Activated T-helper 1 cell treated with Interleukin-2 at 50 U/mL for 16 hours (primary cell): ENCODE measurements at regions not wholly inside any gene's neighbourhood (a gene's known extent, or its start where the extent isn't known, plus 50 kb on each side); places are given as distances from the start of the nearest gene placed in this dataset.

Experiments used
- DNase-seq: peaks from one replicate; pipeline ENCODE4 v3.0.0-alpha.2; 2020; ENCODE audit warnings: low read depth

DNA sequence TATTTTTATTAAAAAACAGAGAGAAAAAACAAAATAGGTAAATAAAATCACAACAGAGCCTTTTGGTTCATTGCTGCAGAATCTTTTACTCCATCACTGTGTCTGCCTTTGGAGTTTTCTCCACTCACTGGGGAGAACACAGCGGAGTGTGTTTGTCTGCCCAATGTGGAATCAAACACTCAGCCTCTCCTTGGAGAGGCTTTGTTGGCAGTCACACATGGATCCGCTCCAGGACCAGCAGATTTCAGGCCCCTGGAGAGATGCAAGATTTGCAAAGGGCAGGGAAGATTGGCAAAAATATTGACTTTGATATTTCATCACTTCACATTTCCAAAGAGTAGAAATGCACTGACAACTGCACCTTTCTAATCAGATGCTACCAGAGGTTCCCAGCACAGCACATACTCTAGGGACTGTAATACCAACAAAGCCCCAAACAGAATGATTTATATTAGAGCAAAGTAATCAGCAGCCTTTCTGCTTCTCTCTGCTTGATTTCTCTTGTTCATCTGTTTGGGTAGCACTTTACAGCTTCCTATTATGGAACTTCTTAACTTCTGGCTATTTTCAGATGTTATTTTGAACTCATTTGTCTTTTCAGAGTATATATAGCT, 1898.8 kb upstream of the PIK3C3 start:
- DNase-seq, result no peak

DNA sequence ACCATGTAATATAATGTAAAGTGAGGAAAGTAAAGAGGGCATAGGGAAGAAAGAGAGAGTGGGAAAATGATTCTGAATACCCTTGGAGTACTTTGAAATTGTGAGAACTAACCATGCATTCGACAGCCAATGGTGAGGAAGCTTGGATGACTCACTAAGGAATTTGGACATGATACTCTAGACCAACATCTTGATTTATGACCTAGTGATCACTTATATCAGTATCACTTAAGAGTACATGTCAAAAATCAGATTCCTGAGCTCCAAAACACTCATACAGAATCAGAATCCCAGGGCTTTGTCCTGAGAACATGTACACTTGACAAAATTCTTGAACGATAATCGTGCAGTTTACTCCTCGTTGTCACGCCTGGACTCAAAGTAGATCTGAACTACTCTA, 1899.8 kb upstream of the PIK3C3 start:
- no peak for DNase-seq

DNA sequence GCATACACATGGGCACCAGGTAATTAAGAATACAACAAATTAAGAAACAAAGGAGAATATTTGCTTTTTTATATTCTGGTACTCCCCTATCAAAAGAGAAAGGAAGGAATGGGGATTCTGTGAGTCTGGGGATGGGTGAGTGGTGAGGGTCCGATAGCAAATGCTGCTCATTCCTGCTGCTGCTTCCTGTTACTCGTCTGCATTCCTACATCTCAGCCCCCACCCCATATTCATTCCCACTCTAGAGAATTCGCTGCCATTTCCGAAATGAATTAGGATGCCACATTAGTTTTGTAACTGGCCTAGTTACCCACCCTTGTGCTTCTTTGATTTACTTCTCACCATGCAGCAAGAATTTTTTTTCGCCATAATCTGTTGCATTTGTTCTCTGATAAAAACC, 1905.3 kb upstream of the PIK3C3 start:
- DNase-seq, result no peak

DNA sequence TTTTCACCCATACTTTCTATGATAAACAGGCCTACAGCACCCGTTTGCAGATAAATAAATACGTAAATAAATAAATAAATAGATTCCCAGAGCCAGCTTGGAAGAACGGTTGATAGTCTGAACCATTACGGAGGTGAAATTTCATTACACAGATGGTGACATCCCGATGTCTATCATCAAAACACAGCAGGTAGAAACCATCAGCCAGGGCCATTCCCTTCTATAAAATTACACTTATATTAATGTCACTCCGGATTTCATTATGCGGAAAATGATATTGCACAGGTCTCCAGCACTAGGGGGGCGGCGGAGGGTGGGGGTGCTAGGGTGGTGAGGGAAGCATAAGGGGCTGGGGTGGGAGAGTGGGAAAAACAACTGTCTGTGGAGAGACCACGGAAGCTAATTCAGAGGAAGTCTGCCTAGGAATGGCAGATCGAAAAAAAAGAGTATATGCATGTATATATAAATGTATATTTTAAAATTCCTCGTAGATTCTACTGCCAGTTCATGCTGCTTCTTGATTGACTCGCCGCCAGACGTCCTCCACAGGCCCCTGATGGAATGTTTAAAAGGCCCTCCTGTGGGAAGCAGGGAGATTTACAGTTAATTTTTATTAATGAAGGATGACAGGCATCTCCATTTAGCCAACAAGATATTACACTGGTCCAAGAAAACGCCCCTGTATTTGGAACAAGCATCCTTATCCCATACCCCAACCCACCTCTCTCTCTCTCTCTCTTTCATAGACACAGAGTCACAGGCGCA, 1906.0 kb upstream of the PIK3C3 start:
- no peak for DNase-seq

DNA sequence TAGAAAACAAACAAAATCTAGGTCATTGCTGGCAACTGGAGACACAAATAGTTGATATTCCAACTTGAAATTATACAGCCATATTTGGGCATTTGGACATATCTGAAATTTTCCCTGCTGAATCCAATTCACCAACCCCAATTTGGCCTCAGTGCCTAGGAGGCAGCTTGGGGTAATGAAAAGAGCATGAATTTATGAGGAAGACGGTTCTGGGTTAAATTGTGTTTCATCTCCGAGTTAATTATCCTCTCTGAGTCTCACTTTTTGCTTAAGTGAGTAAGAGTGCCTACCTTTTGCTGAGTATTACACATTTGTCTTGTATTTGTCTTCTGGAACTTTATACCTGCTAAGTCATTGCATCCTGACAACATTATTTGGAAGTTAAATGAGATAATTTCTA, 1906.8 kb upstream of the PIK3C3 start:
- no peak for DNase-seq

DNA sequence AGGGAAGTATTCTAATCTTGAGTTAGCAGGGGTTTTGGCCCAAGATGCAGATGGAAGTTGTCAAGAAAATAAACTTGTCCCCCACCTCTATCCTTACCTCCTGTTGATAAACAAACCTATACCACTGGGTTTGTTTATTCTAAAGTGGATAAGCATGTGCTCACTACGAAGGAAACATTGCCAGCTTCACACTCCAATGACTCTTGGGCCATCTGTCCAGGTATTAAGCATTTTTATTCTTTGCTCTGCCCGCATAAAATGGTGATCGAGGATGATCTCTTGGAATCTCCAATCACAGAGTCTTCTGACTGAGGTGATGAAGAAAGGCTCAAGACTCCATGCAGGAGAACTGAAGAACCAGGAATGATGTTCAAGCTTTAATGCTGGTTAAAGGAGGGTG, 1908.4 kb upstream of the PIK3C3 start:
- no peak for DNase-seq

DNA sequence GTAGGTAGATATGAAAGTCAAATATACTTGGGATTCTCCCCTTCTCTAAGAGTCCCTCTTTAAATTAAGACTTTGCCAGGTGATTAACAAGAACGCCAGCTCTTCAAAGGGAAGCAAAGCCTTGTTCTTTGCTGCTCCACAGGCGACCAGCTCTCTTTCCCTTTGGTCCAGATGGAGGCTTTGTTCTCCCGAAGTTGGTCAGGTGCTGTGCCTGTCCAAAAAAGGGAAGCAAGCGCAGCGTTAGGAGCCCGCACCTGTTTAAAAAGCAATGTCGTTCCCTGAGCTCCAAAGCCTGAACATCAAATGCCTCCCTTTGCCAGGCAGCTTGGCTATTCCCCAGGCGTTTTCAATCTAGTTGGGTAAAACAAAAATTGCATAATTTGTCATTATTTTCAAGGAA, 1913.1 kb upstream of the PIK3C3 start:
- no peak for DNase-seq

DNA sequence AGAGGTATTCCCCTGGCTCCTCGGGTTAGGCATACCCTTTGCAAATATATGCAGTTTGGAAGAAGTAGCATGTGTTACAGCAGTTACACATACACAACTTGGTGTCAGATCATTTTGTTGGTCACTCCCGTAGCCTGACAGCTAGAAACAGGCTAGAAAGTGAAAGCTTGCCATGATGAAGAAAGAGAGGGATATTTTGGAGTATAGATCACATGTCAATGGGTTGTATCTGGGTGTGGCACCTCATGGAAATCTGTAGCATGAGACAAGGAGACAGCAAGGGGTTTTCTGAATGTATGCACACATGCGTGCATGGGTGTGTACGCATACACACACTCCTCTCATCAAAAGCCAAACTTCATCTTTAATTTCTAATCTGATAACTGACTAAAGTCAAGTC, 1914.5 kb upstream of the PIK3C3 start:
- no peak for DNase-seq

DNA sequence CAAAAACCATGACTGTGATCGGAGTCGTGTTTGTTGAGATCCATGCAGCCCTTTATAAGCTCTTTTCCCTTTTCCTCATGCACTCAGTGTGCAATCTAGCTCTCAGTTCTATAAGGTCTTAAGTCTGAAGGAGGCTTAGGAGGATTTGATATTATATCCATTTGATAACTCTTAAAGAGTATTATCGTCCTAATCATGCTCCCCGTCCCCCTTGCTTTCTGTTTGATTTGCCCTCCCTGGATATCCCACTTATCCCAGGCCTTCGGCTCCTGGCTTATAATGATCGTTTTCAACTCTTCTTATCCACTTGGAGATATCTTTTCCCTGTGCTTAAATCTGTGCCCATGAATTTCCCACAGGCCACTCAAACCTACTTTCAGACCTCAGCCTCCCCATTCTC, 1917.7 kb upstream of the PIK3C3 start:
- DNase-seq, result no peak

DNA sequence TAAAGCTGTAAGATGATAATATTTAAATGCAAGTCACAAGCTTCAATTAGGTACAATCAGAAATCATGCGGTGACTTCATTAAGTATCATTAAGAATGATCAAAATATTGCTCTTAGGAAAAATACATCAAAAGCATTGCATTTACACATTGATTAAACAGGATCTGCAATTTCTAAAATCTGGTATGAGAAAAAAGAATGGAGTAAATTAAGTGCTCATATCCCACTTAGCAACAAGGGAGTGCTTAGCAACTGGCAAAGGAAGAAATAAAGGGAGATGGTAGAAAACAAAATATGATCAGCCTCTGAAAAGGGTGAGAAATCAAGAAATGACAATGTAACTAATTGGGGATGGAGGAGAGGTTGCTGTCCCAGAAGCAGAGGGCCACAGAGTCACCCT, 1918.2 kb upstream of the PIK3C3 start:
- no peak for DNase-seq

DNA sequence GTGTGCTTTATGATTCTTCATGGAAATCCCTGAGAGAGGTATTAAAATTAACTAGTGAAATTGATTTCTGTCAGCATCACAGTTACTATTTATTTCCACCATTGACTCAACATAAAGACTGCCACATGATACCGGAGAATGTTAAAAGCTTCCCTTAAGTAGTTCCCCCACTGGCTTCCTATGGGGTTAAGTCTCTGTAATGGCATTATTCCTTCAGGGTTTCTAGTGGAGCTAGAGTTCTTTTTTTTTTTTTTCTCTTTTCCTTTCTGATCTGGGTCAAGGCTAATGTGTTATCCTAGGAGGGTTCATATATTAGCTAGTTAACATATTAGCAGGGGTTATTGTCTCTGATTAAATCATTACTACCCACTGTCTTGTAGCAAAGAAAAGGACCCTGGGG, 1919.1 kb upstream of the PIK3C3 start:
- DNase-seq, result no peak

DNA sequence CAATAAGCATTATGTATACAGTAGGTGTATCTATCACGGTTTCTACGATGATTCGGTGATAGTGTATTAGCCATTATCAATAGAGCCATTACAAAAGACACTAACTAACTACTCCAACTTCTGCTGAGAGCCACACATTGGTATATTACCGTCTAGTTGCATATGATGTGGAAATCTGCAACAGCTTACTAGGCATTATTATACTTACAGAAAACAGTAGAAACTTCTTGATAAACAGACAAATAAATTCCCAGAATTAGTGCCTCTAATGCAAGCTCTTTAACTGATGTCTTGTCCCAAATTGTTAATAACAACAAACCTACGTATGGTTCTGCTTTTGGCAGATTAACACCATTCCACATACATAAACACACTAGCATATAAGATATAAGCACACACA, 1923.0 kb upstream of the PIK3C3 start:
- no peak for DNase-seq

DNA sequence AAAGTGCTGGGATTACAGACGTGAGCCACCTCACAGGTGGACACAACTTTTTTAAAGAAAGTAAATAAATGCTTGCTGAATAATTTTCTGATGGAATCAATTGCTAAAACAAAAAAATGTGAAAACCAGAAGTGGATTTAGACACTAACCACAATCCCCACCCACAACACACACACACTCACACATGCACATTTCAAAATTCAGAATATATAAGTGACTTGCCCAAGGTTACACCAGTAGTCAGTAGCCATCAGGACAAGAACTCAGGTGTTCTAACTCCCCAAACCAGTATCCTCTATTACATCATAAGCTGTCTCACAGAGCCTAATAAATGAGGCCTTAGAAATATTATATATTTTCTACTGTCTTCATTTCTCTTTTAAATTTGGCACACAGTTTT, 1923.6 kb upstream of the PIK3C3 start:
- no peak for DNase-seq

DNA sequence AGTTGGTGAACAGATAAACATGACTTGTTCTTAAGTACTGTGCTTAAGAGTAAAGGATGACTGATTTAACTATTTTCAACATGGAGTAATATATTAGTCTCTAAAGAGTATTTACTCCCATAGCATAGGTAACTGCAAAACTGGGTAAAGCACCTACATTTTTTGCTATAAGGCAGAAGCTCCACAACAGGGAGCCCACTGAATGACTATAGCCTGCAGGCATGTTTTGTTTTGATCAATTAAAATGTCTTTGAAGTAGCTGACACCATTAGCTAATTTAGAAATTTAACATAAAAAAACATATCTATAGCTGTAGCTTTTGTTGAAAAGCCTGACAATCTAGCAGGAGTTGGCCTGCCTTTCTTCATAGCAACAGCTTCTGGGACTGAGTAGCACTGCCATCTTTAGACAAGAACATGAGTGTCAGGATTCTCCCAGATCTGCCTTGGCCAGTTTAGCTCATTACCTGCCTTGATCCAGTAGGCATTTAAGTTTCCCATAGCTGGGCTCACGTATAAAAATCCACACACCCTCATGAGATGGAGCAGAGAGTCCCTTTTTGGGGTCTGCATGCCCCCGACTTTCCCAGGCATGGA, 1935.1 kb upstream of the PIK3C3 start:
- DNase-seq, result no peak

DNA sequence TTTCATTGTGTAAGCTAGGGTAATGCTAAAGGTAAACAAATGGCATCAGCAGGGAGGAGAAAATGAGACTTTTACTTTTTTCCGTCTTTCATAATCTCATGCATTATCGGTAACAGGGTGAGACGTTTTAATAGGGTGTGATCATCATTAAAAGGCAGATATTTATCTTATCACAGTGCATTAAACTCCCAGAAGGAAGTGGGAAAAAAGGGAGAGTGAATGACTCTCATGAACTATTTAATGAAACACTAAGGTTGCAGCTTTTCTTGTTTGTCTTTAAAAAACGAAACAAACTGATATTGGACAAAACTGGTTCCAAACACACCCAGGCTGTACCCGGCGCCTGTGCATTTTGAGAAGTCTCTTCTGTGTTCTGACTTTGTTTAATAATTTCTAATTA, 1936.8 kb upstream of the PIK3C3 start:
- no peak for DNase-seq

DNA sequence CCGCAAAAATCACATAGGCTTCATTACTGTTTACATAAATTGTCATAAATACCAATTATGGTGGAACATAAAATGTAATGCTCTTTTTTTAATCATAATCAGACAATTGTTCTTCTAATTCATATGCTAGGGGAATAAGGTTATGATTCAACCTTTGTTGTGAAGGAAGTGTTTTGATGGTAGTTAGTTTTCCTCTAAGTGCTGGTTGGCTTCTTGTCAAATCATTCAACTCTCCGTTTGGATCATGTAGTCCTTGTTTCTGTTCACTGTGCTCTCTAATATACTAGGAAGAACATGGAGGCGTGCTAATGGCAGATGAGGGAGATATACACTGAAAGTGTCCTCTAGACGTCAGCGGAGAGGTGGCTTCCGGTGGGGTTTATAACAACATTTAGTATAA, 1938.0 kb upstream of the PIK3C3 start:
- no peak for DNase-seq

DNA sequence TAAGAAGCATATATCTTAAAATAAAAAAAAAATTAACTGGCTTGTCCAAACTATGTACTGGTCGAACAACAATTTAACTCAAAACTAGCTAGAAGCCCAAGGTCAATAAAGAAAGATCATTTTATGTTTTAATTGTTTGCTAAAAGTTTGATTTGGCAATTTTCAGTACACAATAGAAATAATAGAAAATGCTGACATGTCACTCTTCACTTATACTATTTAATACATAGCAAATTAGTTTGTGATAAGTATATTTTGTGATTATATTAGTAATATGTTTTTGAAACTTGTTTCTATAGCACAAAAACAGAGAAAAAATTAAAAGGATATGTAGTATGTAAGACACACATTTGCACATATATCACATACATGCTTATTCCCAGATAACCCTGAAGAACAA, 1938.6 kb upstream of the PIK3C3 start:
- DNase-seq, result no peak

DNA sequence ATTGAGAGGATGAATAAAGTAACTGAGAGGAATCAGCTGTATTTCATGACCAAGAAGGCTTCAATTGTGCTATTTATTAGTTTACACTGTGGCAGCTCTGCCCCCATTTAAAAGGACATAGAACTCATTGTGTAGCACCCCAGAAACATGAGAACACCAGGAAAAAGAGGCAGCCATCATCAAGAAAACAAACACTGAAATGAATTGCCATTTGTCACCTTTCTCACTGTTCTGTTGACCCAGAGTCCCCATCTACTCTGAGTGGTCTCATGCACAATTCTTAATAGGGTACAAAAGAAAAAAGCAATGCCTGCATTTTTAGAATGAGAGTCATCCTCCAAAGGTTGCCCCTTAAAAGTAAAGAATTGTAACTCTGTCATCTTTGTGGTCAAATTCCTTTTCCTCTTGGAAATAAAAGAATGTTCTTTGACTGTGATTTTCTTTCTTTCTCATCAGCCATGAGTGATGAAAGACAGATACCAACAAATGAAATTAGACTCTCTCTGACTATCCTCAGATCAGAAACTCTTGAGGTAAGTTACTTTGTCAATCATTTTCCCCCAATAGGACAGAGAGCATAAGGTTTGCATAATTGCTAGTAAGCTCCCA, 1941.9 kb upstream of the PIK3C3 start:
- no peak for DNase-seq

DNA sequence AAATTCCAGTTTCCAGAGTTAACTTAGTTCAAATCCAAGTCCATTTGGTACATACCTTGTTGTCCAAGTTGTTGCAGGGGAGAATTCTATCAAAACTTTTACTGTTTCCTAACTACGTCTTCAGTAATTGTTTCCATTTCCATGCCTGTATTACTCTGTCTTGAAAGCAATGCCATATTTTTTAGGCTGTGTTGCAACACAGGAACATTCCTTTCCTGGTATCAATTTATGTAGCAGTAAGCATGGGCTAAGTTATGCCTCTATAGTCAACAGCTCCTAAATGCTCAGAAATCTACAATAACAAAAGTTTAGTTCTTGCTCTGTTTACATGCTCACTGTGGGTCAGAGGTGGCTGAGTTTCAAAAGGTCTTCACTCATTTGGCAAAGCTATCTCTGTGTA, 1943.8 kb upstream of the PIK3C3 start:
- no peak for DNase-seq

DNA sequence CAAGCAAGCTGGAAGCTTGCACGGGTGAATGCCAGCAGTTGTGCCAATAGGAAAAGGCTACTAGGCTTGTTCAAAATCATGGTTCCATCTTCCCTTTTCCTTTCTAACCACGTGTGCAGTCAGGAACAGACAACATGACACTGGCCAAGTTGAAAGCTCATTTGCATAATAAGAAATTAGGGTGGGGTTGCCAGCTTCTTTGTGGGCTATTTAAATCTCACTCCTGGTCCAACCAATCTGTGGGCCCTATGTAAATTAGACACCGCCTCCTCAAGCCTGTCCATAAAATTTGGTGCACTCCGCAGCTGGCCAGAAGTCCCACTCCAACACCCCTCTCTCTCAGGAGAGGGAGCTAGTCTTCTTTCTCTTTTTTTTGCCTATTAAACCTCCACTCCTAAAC, 1948.4 kb upstream of the PIK3C3 start:
- no peak for DNase-seq

DNA sequence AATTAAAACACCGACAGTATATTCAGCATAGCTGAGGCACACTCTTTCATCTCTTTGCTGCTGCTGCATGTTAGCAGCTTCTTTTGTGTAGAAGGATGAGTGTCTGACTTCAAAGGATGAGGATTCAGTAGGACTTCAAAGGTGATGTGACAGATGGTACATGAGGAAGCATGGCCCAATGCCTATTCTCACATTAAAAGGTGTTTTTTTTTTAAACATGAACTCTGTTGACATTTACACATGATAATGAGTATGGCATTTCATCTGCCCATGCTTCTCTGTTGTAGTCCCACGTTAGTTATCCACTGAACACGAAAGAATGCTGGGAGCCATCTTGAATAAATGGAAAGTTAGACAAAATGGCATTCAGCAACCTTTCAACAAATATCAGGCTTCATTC, 1950.8 kb upstream of the PIK3C3 start:
- DNase-seq, result no peak

DNA sequence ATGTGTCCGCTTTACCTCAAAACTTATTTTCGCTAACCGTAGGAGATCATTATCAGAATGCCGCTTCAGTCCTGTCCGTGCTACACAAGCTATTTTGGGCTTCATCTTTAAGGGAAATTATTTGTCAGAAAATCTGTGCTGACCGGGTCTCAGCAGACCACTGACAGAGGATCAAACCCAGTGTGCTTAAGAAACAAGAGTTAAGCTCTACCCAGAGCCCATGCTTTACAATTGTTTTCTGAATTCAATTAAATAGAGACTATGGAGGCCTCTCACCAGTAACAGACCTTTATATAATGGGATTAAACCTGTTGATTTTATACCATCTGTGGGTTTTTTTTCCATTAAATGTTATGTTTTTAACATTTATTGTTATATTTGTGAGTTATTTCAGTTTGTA, 1956.7 kb upstream of the PIK3C3 start:
- DNase-seq, result no peak

DNA sequence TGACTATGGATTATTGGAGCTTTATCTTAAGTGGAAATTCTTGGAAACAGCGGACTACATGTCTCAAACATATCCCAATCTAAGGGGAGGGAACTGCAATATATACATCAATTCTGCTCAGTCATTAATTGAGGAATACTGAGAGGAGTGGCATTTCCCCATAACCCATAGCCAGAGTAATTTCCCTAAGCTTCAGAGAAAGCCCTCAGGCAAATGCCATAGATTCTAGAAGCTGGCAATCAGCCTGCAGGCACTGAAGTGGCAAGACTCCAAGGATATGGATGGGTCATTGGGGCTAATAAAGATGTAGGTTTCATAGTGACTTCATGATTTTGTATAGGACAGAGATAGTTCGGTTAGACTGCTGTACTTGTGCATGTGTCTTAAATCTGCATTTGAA, 1960.5 kb upstream of the PIK3C3 start:
- no peak for DNase-seq
